Retinal pigment epithelial cell (primary cell): ENCODE measurements at regions not wholly inside any gene's neighbourhood (a gene's known extent, or its start where the extent isn't known, plus 50 kb on each side); places are given as distances from the start of the nearest gene placed in this dataset.
A peak's percentile ranks its signal among the peaks of the same experiment; 100 is the strongest.

Experiments used
- DNase-seq: peaks from one replicate; pipeline ENCODE4 v3.0.0-alpha.2; 2010; ENCODE audit warnings: low read depth
- H3K4me3 ChIP-seq: 2 replicates; pipeline ENCODE4 v1.5.1; 2011; ENCODE audit warnings: mild to moderate bottlenecking, low read length, control low read depth, moderate library complexity
- CTCF ChIP-seq: conservative IDR thresholded peaks from 2 replicates; pipeline ENCODE4 v1.5.1; 2011; ENCODE audit warnings: low read depth, low read length, control low read depth, inconsistent platforms

- no peak overlapping the region for H3K4me3 ChIP-seq
- no peak for TF ChIP-seq CTCF
These were observed 809.2 kb downstream of the USP25 start for GRCh38 chr21:16538936-16539440.

GRCh38 chr21:16540966-16541727 is 811.4 kb downstream of the USP25 start:
- no peak for DNase-seq
- TF ChIP-seq CTCF = no peak
- H3K4me3 ChIP-seq = no peak overlapping the region

More at GRCh38 chr21:16538936-16539440, 809.2 kb downstream of the USP25 start:
- no peak for DNase-seq

- DNase-seq = no peak
- TF ChIP-seq CTCF = no peak
- no peak overlapping the region for H3K4me3 ChIP-seq
These were observed 820.3 kb downstream of the USP25 start for GRCh38 chr21:16550118-16550517.

GRCh38 chr21:16550917-16551741 is 821.3 kb downstream of the USP25 start:
- H3K4me3 ChIP-seq = no peak overlapping the region
- no peak for TF ChIP-seq CTCF
- peak; percentile 67 for DNase-seq

GRCh38 chr21:16552880-16553279 is 823.1 kb downstream of the USP25 start:
- no peak for DNase-seq
- H3K4me3 ChIP-seq = no peak overlapping the region
- no peak for TF ChIP-seq CTCF

GRCh38 chr21:16554503-16554902 is 824.7 kb downstream of the USP25 start:
- no peak overlapping the region for H3K4me3 ChIP-seq
- TF ChIP-seq CTCF = no peak
- no peak for DNase-seq
